GM12864 (cell line): ENCODE measurements at regions not wholly inside any gene's neighbourhood (a gene's known extent, or its start where the extent isn't known, plus 50 kb on each side); places are given as distances from the start of the nearest gene placed in this dataset.

Source experiments
- DNase-seq: peaks from one replicate; pipeline ENCODE4 v3.0.0-alpha.2; 2011; ENCODE audit warnings: low read depth
- H3K4me3 ChIP-seq: 2 replicates; pipeline ENCODE4 v1.5.1; 2011; ENCODE audit warnings: mild to moderate bottlenecking, low read depth, low read length, control low read depth
- CTCF ChIP-seq: IDR thresholded peaks from 2 replicates; pipeline ENCODE4 v1.5.1; 2011; ENCODE audit warnings: low read depth, mild to moderate bottlenecking, moderate library complexity, low read length, control low read depth, inconsistent platforms; ENCODE audit errors: missing control alignments

- no peak for TF ChIP-seq CTCF
- no peak for DNase-seq
- no peak overlapping the region for H3K4me3 ChIP-seq
Observed at GRCh38 chr16:8167436-8167835, 422.9 kb downstream of the TMEM114 start.

- no peak overlapping the region for H3K4me3 ChIP-seq
- no peak for TF ChIP-seq CTCF
- DNase-seq: no peak
Observed at GRCh38 chr16:8158051-8158450, 432.3 kb downstream of the TMEM114 start.

- H3K4me3 ChIP-seq: no peak overlapping the region
- DNase-seq: no peak
- no peak for TF ChIP-seq CTCF
Observed at GRCh38 chr16:8155275-8155674, 435.0 kb downstream of the TMEM114 start.

GRCh38 chr16:8146256-8147012, 443.9 kb downstream of the TMEM114 start:
- no peak overlapping the region for H3K4me3 ChIP-seq
- TF ChIP-seq CTCF: no peak
- no peak for DNase-seq

GRCh38 chr16:8138666-8139065, 451.6 kb downstream of the TMEM114 start:
- no peak for TF ChIP-seq CTCF
- H3K4me3 ChIP-seq: no peak overlapping the region
- no peak for DNase-seq

GRCh38 chr16:8137606-8138005, 452.7 kb downstream of the TMEM114 start:
- DNase-seq: no peak
- H3K4me3 ChIP-seq: no peak overlapping the region
- TF ChIP-seq CTCF: no peak

- no peak for TF ChIP-seq CTCF
- no peak for DNase-seq
- H3K4me3 ChIP-seq: no peak overlapping the region
Observed at GRCh38 chr16:8130197-8130596, 460.1 kb downstream of the TMEM114 start.
